H9 (cell line): ENCODE measurements at regions not wholly inside any gene's neighbourhood (a gene's known extent, or its start where the extent isn't known, plus 50 kb on each side); places are given as distances from the start of the nearest gene placed in this dataset.
A peak's percentile ranks its signal among the peaks of the same experiment; 100 is the strongest.

Source experiments
- DNase-seq: peaks from one replicate; pipeline ENCODE4 v3.0.0-alpha.2; 2017
- H2AFZ ChIP-seq: one replicate; pipeline ENCODE4 v1.6.1; 2013; ENCODE audit warnings: mild to moderate bottlenecking, low read length, control low read depth, moderate library complexity
- H2AK5ac ChIP-seq: 2 replicates; pipeline ENCODE4 v1.6.1; 2013; ENCODE audit warnings: low read length, control low read depth, mixed read lengths; ENCODE audit not compliant: insufficient read length
- H2BK120ac ChIP-seq: one replicate; pipeline ENCODE4 v1.6.1; 2013; ENCODE audit warnings: low read depth, mild to moderate bottlenecking, low read length, control low read depth, inconsistent platforms; ENCODE audit not compliant: poor library complexity, severe bottlenecking
- H2BK12ac ChIP-seq: 2 replicates; pipeline ENCODE4 v1.6.1; 2013; ENCODE audit warnings: low read length, control low read depth, mixed read lengths, low read depth; ENCODE audit not compliant: insufficient read length
- H2BK15ac ChIP-seq: 2 replicates; pipeline ENCODE4 v1.6.1; 2013; ENCODE audit warnings: low read depth, low read length, control low read depth
- H2BK20ac ChIP-seq: one replicate; pipeline ENCODE4 v1.6.1; 2013; ENCODE audit warnings: low read depth, mild to moderate bottlenecking, low read length, control low read depth, inconsistent platforms; ENCODE audit not compliant: poor library complexity, severe bottlenecking
- H2BK5ac ChIP-seq: 2 replicates; pipeline ENCODE4 v1.6.1; 2013; ENCODE audit warnings: low read length, control low read depth, mixed read lengths; ENCODE audit not compliant: insufficient read length
- H3K14ac ChIP-seq: 2 replicates; pipeline ENCODE4 v1.6.1; 2013; ENCODE audit warnings: low read length, control low read depth; ENCODE audit not compliant: insufficient read depth
- H3K18ac ChIP-seq: 2 replicates; pipeline ENCODE4 v1.6.1; 2013; ENCODE audit warnings: low read depth, mild to moderate bottlenecking, mixed read lengths, low read length, control low read depth; ENCODE audit not compliant: insufficient read length
- H3K23ac ChIP-seq: 2 replicates; pipeline ENCODE4 v1.6.1; 2013; ENCODE audit warnings: low read length, control low read depth, mixed read lengths, low read depth; ENCODE audit not compliant: insufficient read length
- H3K23me2 ChIP-seq: 2 replicates; pipeline ENCODE4 v1.6.1; 2013; ENCODE audit warnings: low read depth, mild to moderate bottlenecking, mixed read lengths, low read length, control low read depth; ENCODE audit not compliant: insufficient read length, poor library complexity, severe bottlenecking
- H3K27ac ChIP-seq: 2 replicates; pipeline ENCODE4 v1.5.1; 2013; ENCODE audit warnings: low read length, control low read depth, mixed read lengths, low read depth; ENCODE audit not compliant: insufficient read length
- H3K27me3 ChIP-seq: 2 replicates; pipeline ENCODE4 v1.6.1; 2013; ENCODE audit warnings: low read length, control low read depth, inconsistent platforms; ENCODE audit not compliant: insufficient read depth
- H3K4ac ChIP-seq: 2 replicates; pipeline ENCODE4 v1.6.1; 2013; ENCODE audit warnings: low read depth, mild to moderate bottlenecking, control low read depth, inconsistent platforms, low read length, moderate library complexity
- H3K4me1 ChIP-seq: 2 replicates; pipeline ENCODE4 v1.6.1; 2013; ENCODE audit warnings: low read length, control low read depth, inconsistent platforms; ENCODE audit not compliant: insufficient read depth
- H3K4me2 ChIP-seq: 2 replicates; pipeline ENCODE4 v1.6.1; 2013; ENCODE audit warnings: low read length, control low read depth, mixed read lengths; ENCODE audit not compliant: insufficient read length, insufficient read depth
- H3K56ac ChIP-seq: 2 replicates; pipeline ENCODE4 v1.6.1; 2013; ENCODE audit warnings: low read depth, mild to moderate bottlenecking, mixed read lengths, low read length, control low read depth; ENCODE audit not compliant: insufficient read length
- H3K79me1 ChIP-seq: 2 replicates; pipeline ENCODE4 v1.6.1; 2013; ENCODE audit warnings: low read depth, mild to moderate bottlenecking, moderate library complexity, low read length, control low read depth, inconsistent platforms; ENCODE audit not compliant: insufficient read depth, poor library complexity, severe bottlenecking
- H3K79me2 ChIP-seq: 2 replicates; pipeline ENCODE4 v1.6.1; 2013; ENCODE audit warnings: low read length, control low read depth, inconsistent platforms; ENCODE audit not compliant: insufficient read depth
- H3K9ac ChIP-seq: 2 replicates; pipeline ENCODE4 v1.6.1; 2013; ENCODE audit warnings: low read length, control low read depth, mixed read lengths; ENCODE audit not compliant: insufficient read length; ENCODE audit errors: extremely low read depth
- H3K9me3 ChIP-seq: one replicate; pipeline ENCODE4 v1.6.1; 2013; ENCODE audit warnings: low read depth, low read length, inconsistent platforms; ENCODE audit not compliant: control insufficient read depth
- H3T11ph ChIP-seq: one replicate; pipeline ENCODE4 v1.6.1; 2013; ENCODE audit warnings: mild to moderate bottlenecking, low read length, control low read depth, inconsistent platforms
- H4K20me1 ChIP-seq: one replicate; pipeline ENCODE4 v1.6.1; 2013; ENCODE audit not compliant: control insufficient read depth, insufficient read length, insufficient read depth
- H4K5ac ChIP-seq: 2 replicates; pipeline ENCODE4 v1.6.1; 2013; ENCODE audit warnings: low read depth, mild to moderate bottlenecking, mixed read lengths, low read length, control low read depth; ENCODE audit not compliant: insufficient read length
- H4K8ac ChIP-seq: replicated peaks from 2 replicates; pipeline ENCODE4 v1.6.1; 2013; ENCODE audit warnings: low read length, control low read depth, mixed read lengths, low read depth; ENCODE audit not compliant: insufficient read length
- H4K91ac ChIP-seq: 2 replicates; pipeline ENCODE4 v1.6.1; 2013; ENCODE audit warnings: low read depth, mild to moderate bottlenecking, moderate library complexity, mixed read lengths, low read length, control low read depth; ENCODE audit not compliant: insufficient read length
- H3K27ac Mint-ChIP-seq, 3 experiments: 2 replicates in 2 of 3; 3 replicates in 1 of 3; pipeline ENCODE4 v1.8.0; 2020 to 2021; ENCODE audit warnings: mixed read lengths in 3 of 3, mild to moderate bottlenecking in 1 of 3, moderate library complexity in 1 of 3
- H3K27me3 Mint-ChIP-seq: 2 replicates; pipeline ENCODE4 v1.8.0; 2021; ENCODE audit warnings: low read depth, mild to moderate bottlenecking, moderate library complexity, mixed read lengths
- H3K36me3 Mint-ChIP-seq, 3 experiments: 2 replicates in 2 of 3; 3 replicates in 1 of 3; pipeline ENCODE4 v1.8.0; 2020 to 2021; ENCODE audit warnings: low read depth in 3 of 3, mixed read lengths in 3 of 3; ENCODE audit not compliant: insufficient read depth in 1 of 3
- H3K4me1 Mint-ChIP-seq, 2 experiments: 2 replicates each; pipeline ENCODE4 v1.8.0; 2020; ENCODE audit warnings: mixed read lengths in 2 of 2
- H3K4me3 Mint-ChIP-seq, 2 experiments: 2 replicates in 1 of 2; 3 replicates in 1 of 2; pipeline ENCODE4 v1.8.0; 2020 to 2021; ENCODE audit warnings: mild to moderate bottlenecking in 2 of 2, mixed read lengths in 2 of 2, moderate library complexity in 1 of 2
- H3K9me3 Mint-ChIP-seq, 2 experiments: 2 replicates in 1 of 2; 3 replicates in 1 of 2; pipeline ENCODE4 v1.8.0; 2020; ENCODE audit warnings: mild to moderate bottlenecking in 2 of 2, mixed read lengths in 2 of 2, moderate library complexity in 1 of 2
- CTCF ChIP-seq: fragments of 200-600 bp; sonication (generic); conservative IDR thresholded peaks from 3 replicates; pipeline ENCODE4 v1.8.0; 2021; ENCODE audit warnings: antibody characterized with exemption, mild to moderate bottlenecking
- WGBS: extraction: QIAGEN DNeasy Blood & Tissue Kit; methylation state at CpG from one replicate; pipeline ENCODE4 v1.1.7; 2013; ENCODE audit warnings: missing lambda C conversion rate, low lambda C conversion rate, mixed read lengths; ENCODE audit not compliant: insufficient read length; ENCODE audit errors: extremely low coverage; 5-methylcytosine and 5-hydroxymethylcytosine counted together

- Histone ChIP-seq H3T11ph (no peak overlapping the region), H2BK15ac (no peak overlapping the region), H4K91ac (no peak overlapping the region), H3K18ac (no peak overlapping the region), H2BK120ac (no peak overlapping the region), H2BK5ac (no peak overlapping the region), H3K4me1 (peaks cover 12% of the 10 kb centered on the region), H3K23me2 (no peaks in the 10 kb centered on the region), H2BK20ac (no peak overlapping the region), H2AFZ (no peak overlapping the region), H3K79me1 (no peaks in the 10 kb centered on the region), H3K23ac (no peak overlapping the region), H3K56ac (no peak overlapping the region), H2AK5ac (no peak overlapping the region), H3K4me2 (no peak overlapping the region), H3K27me3 (no peaks in the 10 kb centered on the region; the same call in 1 of the 2 replicates), H4K8ac (no peak overlapping the region), H3K27ac (no peak overlapping the region), H4K20me1 (no peaks in the 10 kb centered on the region), H4K5ac (no peak overlapping the region), H3K14ac (no peak overlapping the region), H3K79me2 (no peaks in the 10 kb centered on the region), H3K9ac (no peak overlapping the region), H2BK12ac (no peak overlapping the region), H3K9me3 (no peaks in the 10 kb centered on the region), H3K4ac (no peak overlapping the region)
- H3K27me3 Mint-ChIP-seq, result no peaks in the 10 kb centered on the region
- H3K4me1 Mint-ChIP-seq, result peaks cover 47 to 50% of the 10 kb centered on the region in 2 experiments
- H3K36me3 Mint-ChIP-seq, result no peaks in the 10 kb centered on the region
- no peak for DNase-seq
- H3K27ac Mint-ChIP-seq, result no peak overlapping the region
- TF ChIP-seq CTCF, result no peak
- no peaks in the 10 kb centered on the region for H3K9me3 Mint-ChIP-seq
- whole genome bisulfite sequencing, result no CpG with 5 or more reads among the region's 7 CpGs
- 0 out of 5 replicates have a peak overlapping the region, but pooled peaks of 1 of the 2 experiments have one; percentile 36 for H3K4me3 Mint-ChIP-seq
These were observed 163.5 kb upstream of the CDH11 start for GRCh38 chr16:65285128-65286048.
